MM.1S (cell line): ENCODE measurements at regions not wholly inside any gene's neighbourhood (a gene's known extent, or its start where the extent isn't known, plus 50 kb on each side); places are given as distances from the start of the nearest gene placed in this dataset.

Experiments
- DNase-seq: peaks from one replicate; pipeline ENCODE4 v3.0.0-alpha.2; 2015
- H2AFZ ChIP-seq: fragments of 300-600 bp; sonication (generic); 2 replicates; pipeline ENCODE4 v1.6.0; 2016; ENCODE audit warnings: antibody characterized with exemption, low read length
- H3F3A ChIP-seq: fragments of 300-600 bp; sonication (generic); 2 replicates; pipeline ENCODE4 v1.6.1; 2016; ENCODE audit warnings: mild to moderate bottlenecking, antibody characterized with exemption, low read length, moderate library complexity, mixed read lengths; ENCODE audit not compliant: insufficient read depth
- H3K27ac ChIP-seq: fragments of 300-600 bp; sonication (generic); 2 replicates; pipeline ENCODE4 v1.5.1; 2016; ENCODE audit warnings: mild to moderate bottlenecking, low read length
- H3K27me3 ChIP-seq: fragments of 300-600 bp; sonication (generic); replicated peaks from 2 replicates; pipeline ENCODE4 v1.6.0; 2016; ENCODE audit warnings: low read length; ENCODE audit not compliant: insufficient read depth
- H3K36me3 ChIP-seq: fragments of 300-600 bp; sonication (generic); replicated peaks from 2 replicates; pipeline ENCODE4 v1.6.1; 2016; ENCODE audit warnings: mild to moderate bottlenecking, low read length, mixed read lengths; ENCODE audit not compliant: insufficient read depth
- H3K4me1 ChIP-seq: fragments of 300-600 bp; sonication (generic); 2 replicates; pipeline ENCODE4 v1.6.1; 2016; ENCODE audit warnings: low read length, mixed read lengths
- H3K4me2 ChIP-seq: fragments of 300-600 bp; sonication (generic); 2 replicates; pipeline ENCODE4 v1.6.0; 2016; ENCODE audit warnings: low read depth, low read length
- H3K4me3 ChIP-seq: fragments of 300-600 bp; sonication (generic); 2 replicates; pipeline ENCODE4 v1.5.1; 2016; ENCODE audit warnings: low read length, mixed read lengths
- H3K79me2 ChIP-seq: fragments of 300-600 bp; sonication (generic); 2 replicates; pipeline ENCODE4 v1.6.1; 2016; ENCODE audit warnings: mixed run types, low read length, mixed read lengths
- H3K9ac ChIP-seq: fragments of 300-600 bp; sonication (generic); 2 replicates; pipeline ENCODE4 v1.6.1; 2016; ENCODE audit warnings: low read length, mixed read lengths
- H3K9me2 ChIP-seq: fragments of 300-600 bp; sonication (generic); replicated peaks from 2 replicates; pipeline ENCODE4 v1.6.1; 2016; ENCODE audit warnings: mild to moderate bottlenecking, low read length, mixed read lengths; ENCODE audit not compliant: insufficient read depth
- H3K9me3 ChIP-seq: fragments of 300-600 bp; sonication (generic); replicated peaks from 2 replicates; pipeline ENCODE4 v1.6.1; 2016; ENCODE audit warnings: mild to moderate bottlenecking, low read length, mixed read lengths; ENCODE audit not compliant: insufficient read depth
- H4K20me1 ChIP-seq: fragments of 300-600 bp; sonication (generic); 2 replicates; pipeline ENCODE4 v1.6.1; 2016; ENCODE audit warnings: mild to moderate bottlenecking, low read length, moderate library complexity, mixed read lengths; ENCODE audit not compliant: insufficient read depth
- EZH2 ChIP-seq: fragments of 300-600 bp; sonication (generic); optimal IDR thresholded peaks from 2 replicates; pipeline ENCODE3; 2017; ENCODE audit warnings: low read depth, mild to moderate bottlenecking, antibody characterized with exemption, low read length, mixed read lengths
- EZH2phosphoT487 ChIP-seq: fragments of 300-600 bp; sonication (generic); IDR thresholded peaks from 2 replicates; pipeline ENCODE4 v1.6.1; 2018; ENCODE audit warnings: antibody characterized with exemption, low read length
- TF ChIP-seq, protein P1 (sequence below): fragments of 300-600 bp; sonication (generic); IDR thresholded peaks from 2 replicates; pipeline ENCODE4 v1.5.1; 2016; ENCODE audit warnings: antibody characterized with exemption, low read length, mixed read lengths

DNA sequence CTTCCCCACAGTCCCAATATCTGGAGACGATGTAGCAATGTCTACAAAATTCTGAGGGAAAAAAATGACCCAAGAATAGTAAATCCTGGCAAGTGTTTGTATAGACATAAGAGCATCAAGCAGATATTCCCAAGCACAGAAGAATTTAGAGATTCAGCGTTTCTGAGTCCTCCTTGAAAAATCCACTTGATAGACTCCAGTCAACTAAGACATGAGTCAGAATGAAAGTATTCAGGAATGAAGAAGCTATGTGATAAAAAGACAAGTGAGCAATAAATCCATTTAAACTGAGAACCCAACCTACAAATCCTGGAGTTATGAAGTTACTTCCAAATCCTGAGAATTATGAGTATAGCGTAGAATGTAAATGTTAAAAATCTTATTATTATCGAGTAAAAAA, 86.1 kb upstream of the NPY start:
- Histone ChIP-seq H3F3A (no peaks in the 10 kb centered on the region), H3K4me1 (no peaks in the 10 kb centered on the region), H3K9ac (no peak overlapping the region), H3K27me3 (no peaks in the 10 kb centered on the region), H3K27ac (no peak overlapping the region), H3K36me3 (no peaks in the 10 kb centered on the region), H2AFZ (no peak overlapping the region), H4K20me1 (no peaks in the 10 kb centered on the region), H3K9me2 (no peaks in the 10 kb centered on the region), H3K79me2 (no peaks in the 10 kb centered on the region), H3K4me2 (no peak overlapping the region), H3K4me3 (no peak overlapping the region), H3K9me3 (no peaks in the 10 kb centered on the region)
- TF ChIP-seq EZH2, result no peak
- TF ChIP-seq, protein P1, sequence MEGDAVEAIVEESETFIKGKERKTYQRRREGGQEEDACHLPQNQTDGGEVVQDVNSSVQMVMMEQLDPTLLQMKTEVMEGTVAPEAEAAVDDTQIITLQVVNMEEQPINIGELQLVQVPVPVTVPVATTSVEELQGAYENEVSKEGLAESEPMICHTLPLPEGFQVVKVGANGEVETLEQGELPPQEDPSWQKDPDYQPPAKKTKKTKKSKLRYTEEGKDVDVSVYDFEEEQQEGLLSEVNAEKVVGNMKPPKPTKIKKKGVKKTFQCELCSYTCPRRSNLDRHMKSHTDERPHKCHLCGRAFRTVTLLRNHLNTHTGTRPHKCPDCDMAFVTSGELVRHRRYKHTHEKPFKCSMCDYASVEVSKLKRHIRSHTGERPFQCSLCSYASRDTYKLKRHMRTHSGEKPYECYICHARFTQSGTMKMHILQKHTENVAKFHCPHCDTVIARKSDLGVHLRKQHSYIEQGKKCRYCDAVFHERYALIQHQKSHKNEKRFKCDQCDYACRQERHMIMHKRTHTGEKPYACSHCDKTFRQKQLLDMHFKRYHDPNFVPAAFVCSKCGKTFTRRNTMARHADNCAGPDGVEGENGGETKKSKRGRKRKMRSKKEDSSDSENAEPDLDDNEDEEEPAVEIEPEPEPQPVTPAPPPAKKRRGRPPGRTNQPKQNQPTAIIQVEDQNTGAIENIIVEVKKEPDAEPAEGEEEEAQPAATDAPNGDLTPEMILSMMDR, result no peak
- TF ChIP-seq EZH2phosphoT487, result no peak
- DNase-seq, result no peak

DNA sequence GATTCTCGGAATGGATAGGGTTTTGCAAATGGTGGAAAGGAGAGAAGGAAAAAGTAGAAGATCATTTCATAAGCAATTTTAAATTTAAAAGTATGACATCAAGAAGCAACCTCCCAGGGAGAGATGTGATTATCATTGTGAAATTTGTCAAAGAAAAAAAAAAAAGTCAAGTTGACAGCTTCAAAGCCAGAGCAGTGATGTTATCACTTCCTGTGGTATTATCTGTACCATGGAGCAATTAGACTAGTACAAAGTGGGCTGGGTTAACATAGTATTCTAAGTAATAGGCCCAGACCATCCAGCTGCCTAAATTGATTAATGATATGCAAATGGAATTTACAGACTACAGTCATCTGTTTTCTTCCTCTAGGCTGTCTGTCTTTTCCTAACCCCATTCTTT, 84.0 kb upstream of the NPY start:
- no peaks in the 10 kb centered on the region for H3K4me1 ChIP-seq
- no peaks in the 10 kb centered on the region for H3F3A ChIP-seq
- H2AFZ ChIP-seq, result no peak overlapping the region
- no peaks in the 10 kb centered on the region for H3K36me3 ChIP-seq
- no peaks in the 10 kb centered on the region for H3K9me3 ChIP-seq
- no peak overlapping the region for H3K27ac ChIP-seq
- TF ChIP-seq EZH2, result no peak
- H4K20me1 ChIP-seq, result no peaks in the 10 kb centered on the region
- H3K4me3 ChIP-seq, result no peak overlapping the region
- no peak overlapping the region for H3K9ac ChIP-seq
- DNase-seq, result no peak
- no peaks in the 10 kb centered on the region for H3K9me2 ChIP-seq
- no peak overlapping the region for H3K4me2 ChIP-seq
- H3K79me2 ChIP-seq, result no peaks in the 10 kb centered on the region
- H3K27me3 ChIP-seq, result no peaks in the 10 kb centered on the region

DNA sequence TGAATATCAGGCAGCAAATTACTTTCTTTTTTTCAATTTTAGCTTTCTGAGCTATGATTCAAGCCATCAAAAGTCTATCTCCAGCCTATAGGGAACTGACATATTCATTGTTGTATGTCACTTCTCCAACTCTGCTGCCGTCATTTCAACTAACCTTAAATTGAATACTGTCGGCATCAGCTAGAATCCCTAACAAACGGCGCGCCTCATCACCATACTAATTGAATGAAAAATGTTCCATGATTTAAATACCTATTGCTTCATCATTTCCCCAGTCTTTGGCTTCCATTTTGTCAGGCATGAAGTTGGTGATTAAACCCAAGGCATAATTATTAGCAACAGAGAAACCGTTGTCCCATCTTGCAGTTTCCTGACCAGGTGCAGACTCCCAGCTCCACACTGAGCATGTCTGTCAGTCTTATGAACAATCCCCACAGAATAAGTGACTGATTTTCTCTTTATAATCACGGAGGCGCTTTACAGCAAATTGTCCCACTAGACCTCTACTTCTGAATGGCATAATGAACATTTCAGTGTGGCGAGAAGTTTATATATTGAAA, 83.5 kb upstream of the NPY start:
- Histone ChIP-seq H3K4me1 (no peaks in the 10 kb centered on the region), H2AFZ (no peak overlapping the region), H3F3A (no peaks in the 10 kb centered on the region), H4K20me1 (no peaks in the 10 kb centered on the region), H3K27ac (no peak overlapping the region), H3K9me2 (no peaks in the 10 kb centered on the region), H3K4me2 (no peak overlapping the region), H3K27me3 (no peaks in the 10 kb centered on the region), H3K4me3 (no peak overlapping the region), H3K9ac (no peak overlapping the region), H3K79me2 (no peaks in the 10 kb centered on the region), H3K9me3 (no peaks in the 10 kb centered on the region), H3K36me3 (no peaks in the 10 kb centered on the region)
- no peak for DNase-seq
- TF ChIP-seq EZH2, result no peak

DNA sequence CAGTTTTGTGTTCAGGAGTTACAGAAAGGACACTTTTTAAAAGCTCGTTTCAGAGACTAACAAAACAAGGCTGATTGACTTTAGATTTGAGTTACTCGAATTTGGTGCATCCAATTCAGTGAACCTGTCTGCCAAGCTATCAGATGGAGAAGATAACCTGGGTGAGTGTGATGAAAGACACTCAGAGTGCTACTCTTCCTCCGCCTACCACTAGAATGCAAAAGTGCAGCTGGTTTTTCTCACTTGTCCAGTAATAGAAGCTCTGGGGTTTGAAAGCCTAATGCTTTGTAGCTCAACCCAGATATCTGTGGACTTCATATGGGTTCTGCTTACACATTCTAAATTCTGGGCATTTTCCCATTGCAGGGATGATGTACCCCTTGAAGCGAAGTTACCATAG, 82.8 kb upstream of the NPY start:
- Histone ChIP-seq H4K20me1 (no peaks in the 10 kb centered on the region), H3K4me2 (no peak overlapping the region), H3F3A (no peaks in the 10 kb centered on the region), H3K27ac (no peak overlapping the region), H3K9ac (no peak overlapping the region), H3K36me3 (no peaks in the 10 kb centered on the region), H3K79me2 (no peaks in the 10 kb centered on the region), H3K9me2 (no peaks in the 10 kb centered on the region), H3K27me3 (no peaks in the 10 kb centered on the region), H2AFZ (no peak overlapping the region), H3K9me3 (no peaks in the 10 kb centered on the region), H3K4me3 (no peak overlapping the region), H3K4me1 (no peaks in the 10 kb centered on the region)
- DNase-seq, result no peak
- TF ChIP-seq, protein P1, result no peak
- TF ChIP-seq EZH2phosphoT487, result no peak
- TF ChIP-seq EZH2, result no peak
